ENCODE measurements at regions not wholly inside any gene's neighbourhood (a gene's known extent, or its start where the extent isn't known, plus 50 kb on each side); places are given as distances from the start of the nearest gene placed in this dataset.
"Not testable (repeated sequence)": the region's sequence is repeated elsewhere in the genome, so short reads cannot be mapped to it uniquely, and the experiment has no call there.

DNA sequence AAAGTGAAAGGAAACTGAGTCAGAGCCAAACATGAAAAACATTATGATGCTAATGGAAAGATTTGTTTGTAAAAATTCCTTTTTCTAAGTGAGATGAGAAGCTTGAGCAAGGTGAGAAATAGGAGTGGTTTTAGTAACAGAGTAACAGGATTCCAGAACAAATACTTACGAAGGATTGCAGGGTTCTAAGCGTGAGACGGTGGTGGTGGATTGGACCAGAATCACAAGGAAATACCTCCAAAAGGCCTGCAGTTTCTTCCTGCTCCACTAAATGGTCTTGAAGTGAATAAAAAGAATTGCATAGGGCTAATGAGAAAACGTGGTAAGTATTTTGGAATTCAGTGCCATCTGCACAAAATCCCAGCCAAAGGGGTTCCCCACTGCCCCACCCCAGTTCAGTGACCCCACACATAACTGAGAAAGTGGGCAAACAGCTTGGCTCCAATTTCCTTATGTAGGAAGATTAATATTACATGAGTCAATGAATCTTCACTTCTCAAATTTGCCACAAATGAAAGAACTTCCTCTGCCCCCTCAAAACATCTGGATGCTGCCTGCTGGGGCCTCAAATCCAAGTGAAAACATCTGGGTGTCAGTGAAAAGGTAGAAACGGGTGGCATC, 283.8 kb upstream of the NR2F2 start:
- in situ Hi-C loops (cut with HindIII; ENCODE audit: low sequenced_read_pairs) = no loop called here

DNA sequence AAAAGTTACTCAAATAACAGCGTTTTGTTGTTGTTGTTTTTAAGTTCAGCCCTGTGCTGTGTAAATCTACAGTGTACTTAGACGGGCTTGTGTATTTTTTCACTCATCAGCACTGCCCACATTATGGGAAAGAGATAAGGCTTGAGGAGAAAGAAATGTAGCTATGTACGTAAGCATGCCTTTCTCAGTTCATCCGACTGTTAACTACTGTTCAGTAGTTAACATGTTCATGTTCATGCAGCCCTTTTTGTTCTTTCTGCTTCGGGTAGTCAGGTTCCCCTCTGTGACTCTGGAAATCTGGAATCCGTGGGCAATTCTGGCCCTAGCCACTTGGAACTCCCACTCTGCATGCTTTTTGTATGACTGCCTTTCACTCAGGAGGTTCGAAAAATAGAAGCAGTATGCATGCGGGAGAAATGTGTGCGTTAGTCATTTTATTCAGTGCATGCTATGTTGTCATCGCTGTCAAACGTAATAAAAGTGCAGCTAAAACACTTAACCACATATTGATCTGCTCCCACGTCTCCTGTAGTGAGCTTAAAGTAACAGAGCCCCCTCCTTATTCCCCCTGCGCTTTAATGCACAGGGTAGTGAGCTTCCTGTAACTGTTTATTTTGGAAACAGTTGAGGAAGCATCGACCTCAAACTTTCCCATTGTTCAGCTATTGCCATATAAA, 283.1 kb upstream of the NR2F2 start:
- in situ Hi-C loops (cut with HindIII; ENCODE audit: low sequenced_read_pairs) = no loop called here

DNA sequence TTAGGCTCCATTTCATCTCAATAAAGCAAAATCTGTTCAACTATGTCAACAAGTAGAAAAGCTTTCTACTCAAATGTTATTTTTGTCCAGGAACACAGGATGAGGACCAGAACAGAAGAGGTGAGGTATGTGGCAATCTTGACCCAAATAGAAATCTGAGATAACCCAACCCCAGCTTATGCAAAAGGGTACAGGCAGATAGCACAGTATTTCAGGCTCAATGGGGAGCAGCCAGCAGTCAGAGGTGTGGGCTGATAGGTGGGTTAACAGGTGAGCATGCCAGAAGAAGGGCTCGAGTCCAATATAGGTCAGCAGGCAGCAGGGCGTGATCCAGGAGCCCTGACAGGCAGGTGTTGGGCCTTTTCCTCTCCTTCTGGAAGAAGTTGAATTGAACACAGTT, 281.2 kb upstream of the NR2F2 start:
- in situ Hi-C loops (cut with HindIII; ENCODE audit: low sequenced_read_pairs) = no loop called here

DNA sequence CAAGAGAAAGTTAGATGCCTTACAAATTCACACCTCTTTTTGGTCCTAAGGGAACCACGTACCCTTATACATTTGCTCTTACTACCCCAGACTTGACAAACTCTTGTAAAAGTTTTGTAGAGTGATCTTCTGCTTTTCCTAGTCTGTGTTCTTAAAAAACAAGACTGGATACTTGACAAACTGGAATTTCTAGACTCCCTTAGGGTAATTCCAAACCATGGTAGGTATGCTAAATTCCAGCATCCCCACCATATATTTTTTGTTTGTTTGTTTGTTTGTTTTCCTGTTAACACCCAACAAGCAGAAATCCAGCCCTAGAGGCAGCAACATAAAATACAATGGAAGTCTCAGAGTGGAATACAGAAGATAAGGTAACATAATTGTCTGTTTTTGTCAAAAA, 280.7 kb upstream of the NR2F2 start:
- in situ Hi-C loops (cut with HindIII; ENCODE audit: low sequenced_read_pairs) = no loop called here

DNA sequence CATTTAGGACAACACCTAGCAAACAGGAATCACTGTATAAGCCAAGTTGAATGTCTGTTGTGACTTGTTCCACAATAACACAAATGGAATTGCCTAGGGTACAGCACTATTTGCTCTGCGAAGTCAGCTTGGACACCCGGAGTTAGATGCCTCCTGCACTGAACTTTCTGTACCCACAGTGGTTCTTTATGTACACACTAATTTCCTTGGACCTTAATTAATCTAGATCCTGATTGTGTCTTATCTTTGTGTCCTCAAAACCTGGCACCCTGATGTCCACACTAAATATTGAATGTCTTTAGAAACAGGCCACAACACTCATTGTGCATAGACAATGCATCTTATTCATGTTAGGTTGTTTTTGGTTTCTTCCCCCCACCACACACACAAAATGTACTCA, 278.9 kb upstream of the NR2F2 start:
- in situ Hi-C loops (cut with HindIII; ENCODE audit: low sequenced_read_pairs) = no loop called here

DNA sequence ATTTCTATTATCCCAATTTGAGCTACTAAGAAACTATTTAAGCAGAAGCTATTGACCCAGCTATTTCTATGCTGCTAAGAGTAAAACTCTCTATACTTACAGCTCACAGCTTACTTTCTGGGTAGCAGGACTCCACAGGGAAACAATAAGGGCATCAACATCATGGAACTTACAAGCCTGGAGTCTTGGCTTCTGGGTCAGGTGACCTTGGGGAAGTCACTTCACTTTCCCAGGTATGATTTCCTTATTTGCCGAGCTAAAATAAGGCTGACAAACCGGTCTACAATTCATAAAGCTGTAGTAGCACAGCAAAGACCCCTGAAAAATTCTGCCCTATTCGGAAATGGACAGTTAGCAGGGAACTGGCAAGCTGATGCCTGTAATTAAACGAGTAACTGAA, 278.3 kb upstream of the NR2F2 start:
- in situ Hi-C loops (cut with HindIII; ENCODE audit: low sequenced_read_pairs) = no loop called here

DNA sequence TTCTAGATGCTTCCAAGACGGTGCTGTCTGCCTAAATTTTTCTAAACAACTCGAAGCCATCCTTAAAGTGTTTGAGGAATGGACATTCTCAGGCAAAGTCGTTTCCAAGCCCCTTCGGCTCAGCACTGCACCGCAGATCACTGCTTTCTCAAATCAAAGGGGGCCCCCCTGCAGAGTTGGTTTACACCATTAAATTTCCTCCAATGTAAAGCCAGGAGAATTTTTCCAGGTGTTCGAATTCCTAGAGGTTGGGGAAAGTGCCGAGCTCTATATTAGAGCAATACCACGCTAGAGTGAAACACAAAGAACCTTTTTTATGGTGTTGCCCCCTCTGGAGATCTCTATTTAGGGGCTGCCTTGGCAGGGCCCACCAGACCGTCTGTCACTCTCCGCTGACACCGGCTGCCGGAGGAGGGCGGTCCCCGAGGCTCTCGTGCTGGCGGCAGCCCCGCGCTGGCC, 277.9 kb upstream of the NR2F2 start:
- in situ Hi-C loops (cut with HindIII; ENCODE audit: low sequenced_read_pairs) = no loop called here

DNA sequence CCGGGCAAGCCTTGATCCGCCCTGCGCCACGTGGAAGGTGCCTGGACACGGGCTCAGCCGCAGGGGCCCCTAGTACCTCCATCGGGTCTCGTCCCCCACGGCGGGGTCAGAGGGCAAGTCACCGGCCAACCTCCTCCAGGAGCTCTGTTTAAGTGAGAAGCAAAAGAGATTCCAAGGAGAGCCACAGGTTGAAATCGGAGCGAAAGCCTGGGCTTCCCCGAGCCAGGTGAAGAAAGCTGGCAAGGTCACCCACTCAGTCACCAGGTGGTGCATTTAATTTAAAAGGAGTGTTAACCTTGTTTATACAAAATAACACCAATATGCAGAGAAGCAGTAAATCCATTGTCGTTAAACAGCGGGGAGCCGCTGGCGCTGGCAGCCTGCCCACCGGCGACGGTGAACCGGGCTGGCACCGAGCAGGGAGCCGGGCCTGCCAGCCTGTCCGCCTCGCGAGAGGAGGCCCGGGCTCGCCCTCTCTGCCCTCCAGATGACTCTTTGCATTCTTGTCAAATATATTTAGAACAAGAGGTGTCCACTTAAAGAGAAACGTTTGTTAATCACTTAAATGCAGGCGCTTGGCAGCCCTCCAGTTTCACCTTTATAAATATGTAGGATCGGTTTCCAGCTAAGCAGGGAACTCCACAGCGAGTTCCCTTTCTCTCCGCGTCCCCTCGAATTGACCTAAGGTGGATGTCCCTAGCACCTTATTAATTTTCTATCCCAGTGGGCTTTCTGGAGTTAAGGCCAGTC, 277.3 kb upstream of the NR2F2 start:
- in situ Hi-C loops (cut with HindIII; ENCODE audit: low sequenced_read_pairs) = no loop called here

DNA sequence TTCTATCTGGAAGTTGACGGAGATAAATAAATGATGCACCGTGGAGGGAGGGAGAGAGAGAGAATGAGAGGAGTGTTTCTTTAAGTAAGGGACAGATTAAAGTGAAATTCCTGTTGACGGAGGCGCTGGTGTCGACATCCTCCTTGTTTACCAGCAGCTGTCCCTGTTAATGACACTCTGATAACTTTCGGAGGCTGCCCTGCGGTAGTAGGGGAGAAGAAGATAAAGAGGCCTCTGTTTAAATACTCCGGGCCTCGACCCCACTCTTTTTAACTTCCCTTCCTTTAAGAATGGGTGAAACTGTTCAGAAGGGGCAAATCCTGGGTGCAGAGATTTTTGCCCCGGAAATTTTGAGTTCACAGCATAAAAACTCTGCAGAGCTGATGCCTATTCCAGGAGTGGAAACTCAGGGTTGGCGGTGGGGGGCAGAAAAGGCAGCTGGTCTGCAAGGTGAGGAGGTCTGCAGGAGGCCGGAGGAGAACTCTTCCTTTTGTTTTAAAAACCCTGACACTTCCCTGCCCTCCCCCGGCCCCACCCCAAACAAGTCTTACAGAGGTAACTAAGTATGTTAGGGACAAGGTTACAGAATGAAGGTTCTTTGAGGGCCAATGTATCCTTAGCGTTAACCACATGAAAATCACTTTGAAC, 276.6 kb upstream of the NR2F2 start:
- in situ Hi-C loops (cut with HindIII; ENCODE audit: low sequenced_read_pairs) = no loop called here

DNA sequence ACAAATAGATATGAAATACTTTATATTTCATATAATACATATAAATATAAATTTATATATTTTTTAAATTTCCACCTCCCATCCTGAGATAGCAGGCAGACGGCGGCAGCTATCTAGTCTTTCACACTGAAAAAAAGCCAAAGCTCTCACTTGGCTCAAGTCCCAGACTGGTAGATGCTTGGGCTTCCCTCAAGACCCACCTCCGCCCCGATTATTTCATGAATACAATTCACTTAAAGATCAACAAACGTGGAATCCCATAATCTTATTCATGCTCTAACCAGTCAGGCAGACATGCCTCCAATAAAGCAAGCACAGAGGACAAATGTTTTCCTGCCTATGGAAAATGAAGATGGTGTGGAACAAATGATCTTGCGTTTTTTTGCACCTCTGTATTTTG, 275.9 kb upstream of the NR2F2 start:
- in situ Hi-C loops (cut with HindIII; ENCODE audit: low sequenced_read_pairs) = no loop called here

DNA sequence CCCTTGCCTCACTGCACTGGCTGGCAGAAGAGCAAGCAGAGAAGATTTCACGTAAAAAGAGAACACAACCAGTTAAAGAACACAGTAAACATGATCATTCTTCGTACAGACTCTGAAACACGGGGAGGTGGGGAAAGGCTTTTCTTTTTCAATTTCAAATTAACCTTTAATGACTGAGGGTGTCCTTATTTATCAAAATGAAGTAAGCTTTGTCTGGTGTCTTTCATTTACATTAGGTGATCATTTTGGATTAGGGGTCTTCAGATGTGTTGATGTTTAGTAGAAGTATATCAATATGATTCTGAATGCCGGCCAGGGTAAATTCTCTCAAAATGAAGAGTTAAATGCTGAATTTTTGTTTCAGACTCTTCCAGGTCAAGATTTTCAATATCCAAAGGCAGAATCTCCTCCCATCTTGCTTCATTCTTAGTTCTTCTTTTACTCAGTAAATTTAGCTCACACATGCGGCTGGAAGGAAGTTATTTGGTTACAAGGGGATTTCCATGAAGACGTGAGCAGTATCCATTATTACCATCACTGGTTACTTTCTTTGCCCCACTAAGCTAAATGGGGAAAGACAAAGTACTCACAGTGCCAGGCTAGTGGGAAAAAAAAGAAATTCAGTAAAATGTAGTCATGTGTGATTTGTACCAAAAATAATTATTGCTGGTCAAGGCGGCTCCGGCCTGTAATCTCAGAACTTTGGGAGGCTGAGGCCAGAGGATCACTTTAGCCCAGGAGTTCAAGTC, 272.2 kb upstream of the NR2F2 start:
- in situ Hi-C loops (cut with HindIII; ENCODE audit: low sequenced_read_pairs) = no loop called here

DNA sequence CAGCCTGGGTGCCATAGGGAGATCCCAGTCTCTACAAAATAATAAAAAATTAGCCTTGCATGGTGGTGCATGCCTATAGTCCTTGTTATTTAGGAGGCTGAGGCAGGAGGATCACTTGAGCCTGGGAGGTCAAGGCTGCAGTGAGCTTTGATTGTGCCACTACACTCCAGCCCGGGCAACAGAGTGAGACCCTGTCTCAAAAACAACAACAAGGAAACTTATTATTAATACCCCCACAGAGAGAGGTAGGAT, 271.7 kb upstream of the NR2F2 start:
- in situ Hi-C loops (cut with HindIII; ENCODE audit: low sequenced_read_pairs) = not testable (repeated sequence)

DNA sequence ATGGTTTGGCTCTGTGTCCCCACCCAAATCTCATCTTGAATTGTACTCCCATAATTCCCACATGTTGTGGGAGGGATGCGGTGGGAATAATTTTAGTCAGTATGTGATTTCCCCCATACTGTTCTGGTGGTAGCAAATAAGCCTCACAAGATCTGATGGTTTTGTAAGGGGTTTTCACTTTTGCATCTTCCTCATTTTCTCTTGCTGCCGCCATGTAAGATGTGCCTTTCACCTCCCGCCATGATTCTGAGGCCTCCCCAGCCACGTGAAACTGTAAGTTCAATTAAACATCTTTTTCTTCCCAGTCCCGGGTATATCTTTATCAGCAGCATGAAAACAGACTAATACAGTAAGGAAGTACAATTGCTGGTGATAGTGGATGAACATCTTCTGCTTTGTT, 269.9 kb upstream of the NR2F2 start:
- in situ Hi-C loops (cut with HindIII; ENCODE audit: low sequenced_read_pairs) = not testable (repeated sequence)

DNA sequence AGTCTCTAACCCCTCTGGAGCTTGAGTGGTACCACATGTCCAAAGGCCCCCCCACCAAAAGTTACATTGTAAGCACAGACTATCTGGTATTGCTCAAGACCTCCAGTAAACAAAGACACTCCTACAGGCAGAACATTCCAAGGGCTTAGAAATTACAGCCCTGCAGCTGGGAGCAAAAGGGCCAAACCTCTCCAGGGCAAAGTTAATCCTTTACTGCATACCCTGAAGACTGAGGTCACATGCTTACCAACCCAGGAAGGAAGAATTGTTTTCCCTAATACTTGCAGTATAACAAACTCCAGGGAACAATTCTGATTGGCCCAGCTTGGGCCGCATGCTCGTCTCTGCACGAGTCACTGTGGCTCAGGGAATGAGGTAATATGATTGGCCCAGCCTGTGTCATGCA, 266.1 kb upstream of the NR2F2 start:
- in situ Hi-C loops (cut with HindIII; ENCODE audit: low sequenced_read_pairs) = no loop called here

DNA sequence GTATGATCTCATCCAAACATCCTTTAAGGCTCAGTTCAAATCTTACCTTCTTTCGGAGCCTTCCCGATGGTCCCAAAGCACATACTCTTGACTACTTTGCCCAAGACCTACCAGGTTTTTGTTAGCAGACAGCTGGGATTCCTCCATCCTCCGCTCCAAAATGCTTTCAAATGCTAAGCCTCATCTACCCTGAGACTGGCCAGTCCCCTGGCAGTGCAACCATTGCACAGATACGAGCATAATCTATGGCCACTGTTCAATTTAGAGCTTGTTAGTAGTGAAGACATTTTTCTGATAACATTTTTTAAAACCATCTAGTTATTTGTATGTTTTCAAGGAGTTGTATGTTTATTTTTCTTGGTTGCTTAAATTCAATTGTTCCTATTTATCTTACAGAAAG, 264.4 kb upstream of the NR2F2 start:
- in situ Hi-C loops (cut with HindIII; ENCODE audit: low sequenced_read_pairs) = no loop called here

DNA sequence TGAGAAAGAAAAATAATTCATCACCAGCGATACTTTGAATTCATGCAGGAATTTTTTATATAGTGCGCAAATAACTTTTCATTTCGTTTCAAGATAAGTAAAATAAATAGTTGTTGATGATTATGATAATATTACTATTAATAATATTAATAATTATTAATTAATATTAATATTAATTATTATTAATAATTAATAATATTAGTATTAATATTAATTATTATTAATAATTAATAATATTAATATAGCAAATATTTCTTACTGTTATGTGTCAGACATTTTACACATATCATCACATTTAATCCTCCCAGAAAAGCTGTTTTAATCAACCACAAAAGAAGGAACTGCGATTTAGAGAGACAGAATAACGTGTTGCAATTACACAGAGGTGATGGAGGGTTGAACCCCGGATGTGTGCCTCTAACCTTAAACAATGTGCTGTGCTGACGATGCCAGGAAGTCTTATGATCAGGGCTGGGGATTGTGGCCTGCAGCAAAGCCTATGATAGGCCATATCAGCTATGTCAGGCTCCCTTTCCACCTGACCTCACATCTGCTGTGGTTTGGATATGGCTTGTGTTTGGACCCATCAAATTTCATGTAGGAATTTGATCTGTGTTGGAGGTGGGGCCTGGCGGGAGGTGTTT, 263.5 kb upstream of the NR2F2 start:
- in situ Hi-C loops (cut with HindIII; ENCODE audit: low sequenced_read_pairs) = no loop called here

DNA sequence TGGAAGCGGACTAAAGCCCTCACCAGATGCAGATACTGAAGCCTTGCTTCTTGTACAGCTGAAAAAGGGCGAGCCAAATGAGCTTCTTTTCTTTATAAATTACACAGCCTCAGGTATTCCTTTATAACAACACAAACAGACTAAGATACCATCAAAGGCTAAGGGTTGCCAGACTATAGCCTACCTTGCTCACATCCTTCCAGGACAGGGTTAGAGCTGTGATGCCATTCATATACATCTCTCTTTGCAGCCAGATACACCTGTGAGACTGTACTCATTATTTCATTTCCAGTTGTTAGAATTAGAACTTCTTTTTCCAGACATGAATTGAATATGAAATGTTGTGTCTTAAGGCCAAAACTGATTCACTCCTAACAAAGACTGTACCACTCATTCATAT, 262.8 kb upstream of the NR2F2 start:
- in situ Hi-C loops (cut with HindIII; ENCODE audit: low sequenced_read_pairs) = no loop called here

DNA sequence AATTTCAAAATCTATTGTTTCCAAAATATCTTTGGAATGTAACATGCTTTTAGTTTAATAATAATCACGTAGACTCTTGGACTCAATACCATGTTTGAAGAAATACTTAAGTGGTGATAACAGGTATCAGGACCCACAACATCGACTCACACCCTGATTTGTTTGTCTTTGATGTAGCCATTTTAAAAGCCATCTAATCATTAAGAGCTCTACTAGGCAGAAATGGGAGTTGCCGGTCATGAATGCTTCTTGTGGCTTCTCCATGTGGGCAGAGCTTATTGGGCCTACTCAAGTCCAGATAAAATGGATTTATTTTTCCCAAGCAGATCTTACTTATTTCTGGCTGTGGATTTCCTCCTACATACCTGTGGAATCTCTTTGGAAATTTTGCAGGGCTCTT, 261.6 kb upstream of the NR2F2 start:
- in situ Hi-C loops (cut with HindIII; ENCODE audit: low sequenced_read_pairs) = no loop called here

DNA sequence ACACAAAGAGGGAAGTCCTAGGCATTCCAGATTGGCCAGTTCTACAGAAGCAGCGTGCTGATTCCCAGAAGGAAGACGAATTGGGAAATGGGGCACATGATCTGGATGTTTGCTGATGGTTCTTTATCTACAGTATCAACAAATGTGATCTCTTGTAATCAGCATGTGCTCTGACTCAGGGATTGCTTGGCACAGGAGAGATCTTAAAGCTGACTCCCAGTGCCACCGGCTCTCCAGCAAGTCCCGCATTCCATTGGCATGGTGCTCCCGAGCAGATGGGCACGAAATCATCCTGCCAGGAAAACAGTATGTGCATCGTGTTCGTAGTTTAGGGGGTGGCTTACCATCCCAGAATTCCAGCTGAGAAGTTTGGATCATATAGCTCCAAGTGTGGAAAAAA, 259.9 kb upstream of the NR2F2 start:
- in situ Hi-C loops (cut with HindIII; ENCODE audit: low sequenced_read_pairs) = no loop called here

DNA sequence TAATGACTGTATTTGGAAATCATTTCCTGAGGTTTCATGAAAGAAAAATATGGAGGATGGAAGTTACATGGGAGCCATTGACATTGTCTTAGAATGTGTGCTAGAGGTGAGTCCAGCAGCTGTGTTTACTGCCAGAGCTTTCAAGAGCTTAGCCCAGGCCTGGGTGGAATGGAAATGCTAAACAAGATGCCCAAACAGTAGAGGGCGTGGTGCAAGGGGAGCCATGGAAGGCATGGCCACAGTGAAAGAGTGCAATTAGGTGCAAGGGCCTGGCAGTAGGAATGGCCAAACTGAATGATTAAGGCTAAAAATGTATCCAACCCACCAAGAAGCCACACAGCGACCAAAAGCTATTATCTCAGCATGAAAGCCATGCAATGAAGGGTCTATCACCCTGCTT, 257.7 kb upstream of the NR2F2 start:
- in situ Hi-C loops (cut with HindIII; ENCODE audit: low sequenced_read_pairs) = no loop called here

DNA sequence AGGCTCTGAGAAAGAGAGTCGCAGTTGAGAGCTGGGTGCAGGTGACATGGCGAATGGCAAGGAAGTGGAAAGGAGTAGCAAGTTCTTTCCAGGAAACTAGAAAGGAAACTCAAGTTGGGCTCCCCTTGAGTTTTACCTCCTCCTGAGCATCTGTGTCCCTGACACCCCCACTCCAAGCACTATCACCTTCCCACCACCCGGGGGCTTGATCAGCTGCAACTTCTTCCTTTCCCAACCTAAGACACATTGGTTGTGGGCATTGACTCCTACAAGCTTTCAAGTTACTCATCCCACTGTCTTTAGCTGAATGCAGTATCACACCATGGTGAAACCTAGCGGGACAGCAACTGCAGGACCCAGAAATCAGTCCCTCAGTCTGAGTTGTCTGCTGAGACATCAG, 256.6 kb upstream of the NR2F2 start:
- in situ Hi-C loops (cut with HindIII; ENCODE audit: low sequenced_read_pairs) = no loop called here
